HCT116 (cell line): ENCODE measurements at regions not wholly inside any gene's neighbourhood (a gene's known extent, or its start where the extent isn't known, plus 50 kb on each side); places are given as distances from the start of the nearest gene placed in this dataset.
A peak's percentile ranks its signal among the peaks of the same experiment; 100 is the strongest.

Experiments used
- ATAC-seq: fragments of 200-7000 bp; cut with Tn5 transposase; 2 replicates; pipeline ENCODE4 v1.9.1; 2020; ENCODE audit warnings: mild to moderate bottlenecking, moderate library complexity
- BruUV-seq: library from RNA; stranded (reverse); fragments of 400-500 nt; replicated peaks from 2 replicates; lab custom pipeline; 2021; lab: Mats Ljungman, UMichigan
- CTCF ChIA-PET: fragments of 300-600 bp; sonication (Branson Sonifier 250); formaldehyde crosslinking; loops from one replicate; lab custom pipeline; 2021; ENCODE audit warnings: antibody characterized with exemption; lab: Charles Lee
- POLR2A ChIA-PET: fragments of 300-600, 350-600 bp; sonication (Branson Sonifier 250); formaldehyde crosslinking; loops from one replicate; lab custom pipeline; 2021; ENCODE audit warnings: antibody characterized with exemption; lab: Charles Lee
- RAD21 ChIA-PET, 2 experiments: fragments of 300-600 bp; sonication (Branson Sonifier 250); formaldehyde crosslinking; loops; one replicate each; lab custom pipeline; 2023; ENCODE audit warnings: low total read pairs in 2 of 2; ENCODE audit not compliant: uncharacterized antibody in 2 of 2, unreplicated experiment in 2 of 2, low non-redundant PET in 1 of 2; lab: Charles Lee
- DNase-seq: peaks from one replicate; pipeline ENCODE4 v3.0.0-alpha.2; 2010; ENCODE audit warnings: low read depth, low spot score
- H2AFZ ChIP-seq: fragments of 200-600 bp; shearing (Covaris generic), sonication (generic); 2 replicates; pipeline ENCODE4 v1.6.1; 2017; ENCODE audit warnings: low read depth, mixed run types, mixed read lengths, antibody characterized with exemption, low read length; ENCODE audit not compliant: poor library complexity, severe bottlenecking
- H3K27ac ChIP-seq: 2 replicates; pipeline ENCODE4 v1.5.1; 2012; ENCODE audit warnings: low read depth, low read length
- H3K27me3 ChIP-seq: fragments of 200-600 bp; sonication (generic); 2 replicates; pipeline ENCODE4 v1.6.1; 2016; ENCODE audit warnings: mixed run types, low read length, mixed read lengths; ENCODE audit not compliant: insufficient read depth
- H3K36me3 ChIP-seq, 2 experiments: fragments of 200-500 bp in 1 of 2; fragments of 200-600 bp in 1 of 2; sonication (Bioruptor generic) in 1 of 2; sonication (generic) in 1 of 2; 2 replicates each; pipeline versions ENCODE4 v1.5.1 to v1.6.1; 2014 to 2016; ENCODE audit warnings: low read length in 2 of 2, inconsistent platforms in 1 of 2, mixed read lengths in 1 of 2, mixed run types in 1 of 2; ENCODE audit not compliant: insufficient read depth in 2 of 2, control insufficient read depth in 1 of 2
- H3K4me1 ChIP-seq, 2 experiments: fragments of 200-600 bp in 1 of 2; sonication (generic) in 1 of 2; 2 replicates each; pipeline versions ENCODE4 v1.5.1 to v1.6.1; 2012 to 2017; ENCODE audit warnings: low read length in 2 of 2, inconsistent platforms in 1 of 2, mild to moderate bottlenecking in 1 of 2, mixed read lengths in 1 of 2, mixed run types in 1 of 2, moderate library complexity in 1 of 2; ENCODE audit not compliant: insufficient read depth in 2 of 2, control insufficient read depth in 1 of 2
- H3K4me2 ChIP-seq: fragments of 200-600 bp; sonication (generic); 2 replicates; pipeline ENCODE4 v1.6.1; 2017; ENCODE audit warnings: mixed run types, low read length, mixed read lengths
- H3K4me3 ChIP-seq, 2 experiments: fragments of 200-600 bp in 1 of 2; sonication (generic) in 1 of 2; replicated peaks in 1 of 2; 2 replicates each; pipeline ENCODE4 v1.5.1; 2011 to 2016; ENCODE audit warnings: low read length in 2 of 2, control low read depth in 1 of 2, low read depth in 1 of 2, mild to moderate bottlenecking in 1 of 2, mixed read lengths in 1 of 2, mixed run types in 1 of 2
- H3K79me2 ChIP-seq: fragments of 200-600 bp; sonication (generic); 2 replicates; pipeline ENCODE4 v1.6.1; 2017; ENCODE audit warnings: mild to moderate bottlenecking, mixed run types, low read length, moderate library complexity, mixed read lengths; ENCODE audit not compliant: insufficient read depth
- H3K9ac ChIP-seq: fragments of 200-600 bp; sonication (generic); 2 replicates; pipeline ENCODE4 v1.6.1; 2016; ENCODE audit warnings: low read length, mixed read lengths
- H3K9me2 ChIP-seq: fragments of 200-600 bp; sonication (generic), shearing (Covaris generic); 2 replicates; pipeline ENCODE4 v1.6.1; 2017; ENCODE audit warnings: mixed run types, mild to moderate bottlenecking, moderate library complexity; ENCODE audit not compliant: insufficient read depth
- H3K9me3 ChIP-seq, 2 experiments: fragments of 200-500 bp in 1 of 2; fragments of 200-600 bp in 1 of 2; sonication (Bioruptor generic) in 1 of 2; sonication (generic) in 1 of 2; 2 replicates each; pipeline ENCODE4 v1.6.1; 2014 to 2017; ENCODE audit warnings: low read length in 2 of 2, mixed read lengths in 2 of 2, inconsistent platforms in 1 of 2, low read depth in 1 of 2, mild to moderate bottlenecking in 1 of 2, mixed run types in 1 of 2, moderate library complexity in 1 of 2; ENCODE audit not compliant: control insufficient read depth in 1 of 2, insufficient read depth in 1 of 2
- H4K20me1 ChIP-seq: fragments of 200-600 bp; sonication (generic), shearing (Covaris generic); 2 replicates; pipeline ENCODE4 v1.6.1; 2017; ENCODE audit warnings: mixed run types, mild to moderate bottlenecking, moderate library complexity; ENCODE audit not compliant: insufficient read depth
- ATF3 ChIP-seq: IDR thresholded peaks from 2 replicates; pipeline ENCODE4 v1.6.1; 2012
- CBX3 ChIP-seq: IDR thresholded peaks from 2 replicates; pipeline ENCODE4 v1.6.1; 2012; ENCODE audit warnings: low read depth
- CEBPB ChIP-seq: IDR thresholded peaks from 2 replicates; pipeline ENCODE4 v1.6.1; 2012; ENCODE audit warnings: low read depth
- CTCF ChIP-seq, 3 experiments: fragments of 200-600 bp in 1 of 3; sonication (generic) in 1 of 3; IDR thresholded peaks in 2 of 3; conservative IDR thresholded peaks in 1 of 3; 2 replicates each; pipeline ENCODE4 v1.5.1; 2012 to 2017; ENCODE audit warnings: low read depth in 2 of 3, low read length in 2 of 3, antibody characterized with exemption in 1 of 3, borderline replicate concordance in 1 of 3, control low read depth in 1 of 3, mild to moderate bottlenecking in 1 of 3, mixed read lengths in 1 of 3, mixed run types in 1 of 3, moderate library complexity in 1 of 3; ENCODE audit not compliant: insufficient read depth in 1 of 3
- ELF1 ChIP-seq: IDR thresholded peaks from 2 replicates; pipeline ENCODE4 v1.6.1; 2012; ENCODE audit warnings: low read depth, borderline replicate concordance
- EZH2 ChIP-seq: fragments of 200-600 bp; sonication (generic); IDR thresholded peaks from 2 replicates; pipeline ENCODE4 v1.6.1; 2017; ENCODE audit warnings: antibody characterized with exemption, mixed run types
- EZH2phosphoT487 ChIP-seq: fragments of 200-600 bp; IDR thresholded peaks from 2 replicates; pipeline ENCODE4 v1.6.1; 2018; ENCODE audit warnings: antibody characterized with exemption, borderline replicate concordance
- FOSL1 ChIP-seq: IDR thresholded peaks from 2 replicates; pipeline ENCODE4 v1.6.1; 2012; ENCODE audit warnings: low read depth
- JUND ChIP-seq: IDR thresholded peaks from 2 replicates; pipeline ENCODE4 v1.6.1; 2012
- POLR2AphosphoS5 ChIP-seq: IDR thresholded peaks from 2 replicates; pipeline ENCODE4 v1.6.1; 2011; ENCODE audit warnings: mild to moderate bottlenecking, low read depth, low read length, moderate library complexity
- SRF ChIP-seq: IDR thresholded peaks from 2 replicates; pipeline ENCODE4 v1.6.1; 2012; ENCODE audit warnings: low read depth
- TCF7L2 ChIP-seq: IDR thresholded peaks from 2 replicates; pipeline ENCODE4 v1.7.0; 2011; ENCODE audit warnings: borderline replicate concordance, inconsistent platforms; ENCODE audit not compliant: insufficient read depth, insufficient read length; ENCODE audit errors: extremely low read depth
- ZBTB33 ChIP-seq: IDR thresholded peaks from 2 replicates; pipeline ENCODE4 v1.6.1; 2011; ENCODE audit warnings: mild to moderate bottlenecking, low read length, moderate library complexity; ENCODE audit not compliant: insufficient replicate concordance; ENCODE audit errors: extremely low read depth
- ZFX ChIP-seq: fragments of 450-650 bp; IDR thresholded peaks from 2 replicates; pipeline ENCODE4 v1.6.1; 2017
- ZNF274 ChIP-seq: fragments of 200-500 bp; sonication (Bioruptor generic); IDR thresholded peaks from 2 replicates; pipeline ENCODE4 v1.6.1; 2014; ENCODE audit warnings: mild to moderate bottlenecking, low read depth, low read length, inconsistent platforms
- intact Hi-C: fragments of 100-400 bp; cut with micrococcal nuclease; formaldehyde crosslinking; loops from 2 replicates; pipeline ENCODE4 v1.10.0; 2022

- intact Hi-C loops: no loop called here
- Histone ChIP-seq H3K4me1 (peaks cover 0 to 14% of the 10 kb centered on the region in 2 experiments; a peak in 1 of 4 replicates), H3K79me2 (no peaks in the 10 kb centered on the region), H2AFZ (peak overlapping the region; percentile 13), H3K4me3 (no peak overlapping the region), H3K36me3 (no peaks in the 10 kb centered on the region), H3K9ac (no peak overlapping the region), H4K20me1 (no peaks in the 10 kb centered on the region), H3K4me2 (peak overlapping the region; percentile 15; the same call in 1 of the 2 replicates), H3K27me3 (no peaks in the 10 kb centered on the region), H3K9me2 (no peaks in the 10 kb centered on the region), H3K27ac (no peak overlapping the region), H3K9me3 (no peaks in the 10 kb centered on the region)
- no TSS peak for BruUV-seq
- ATAC-seq (0 out of 2 replicates have a peak, but pooled peaks have one; percentile 38), DNase-seq (no peak)
- no peak for TF ChIP-seq ELF1
- TF ChIP-seq CTCF (IDR thresholded peaks at IDR 0.05 in 2 of 3, conservative IDR thresholded peaks at IDR 0.05 in 1 of 3; ENCODE audit: borderline replicate concordance in 1 of 3, insufficient read depth in 1 of 3, low read depth in 2 of 3, low read length in 2 of 3): no peak
- no peak for TF ChIP-seq ZNF274
- no peak for TF ChIP-seq POLR2AphosphoS5
- no peak for TF ChIP-seq JUND
- TF ChIP-seq TCF7L2: no peak
- no peak for TF ChIP-seq EZH2phosphoT487
- no peak for TF ChIP-seq ZBTB33
- TF ChIP-seq FOSL1: no peak
- TF ChIP-seq CEBPB: no peak
- TF ChIP-seq EZH2: no peak
- TF ChIP-seq CBX3: no peak
- no peak for TF ChIP-seq SRF
- TF ChIP-seq ATF3: no peak
- no peak for TF ChIP-seq ZFX
- RAD21 ChIA-PET: no interaction called here
- CTCF ChIA-PET: no interaction called here
- POLR2A ChIA-PET: no interaction called here
Measured at GRCh38 chr6:100260584-100260983, 204.1 kb downstream of the SIM1 start.
